Dermis blood vessel endothelial cell (primary cell): ENCODE measurements at regions not wholly inside any gene's neighbourhood (a gene's known extent, or its start where the extent isn't known, plus 50 kb on each side); places are given as distances from the start of the nearest gene placed in this dataset.
"Not testable (repeated sequence)": the region's sequence is repeated elsewhere in the genome, so short reads cannot be mapped to it uniquely, and the experiment has no call there.

Source experiments
- DNase-seq: peaks from one replicate; pipeline ENCODE4 v3.0.0; 2010

- DNase-seq, result no peak
Measured at GRCh38 chr2:207216457-207216856, 50.7 kb upstream of the KLF7 start.

- DNase-seq, result no peak
Measured at GRCh38 chr2:207217442-207217841, 51.7 kb upstream of the KLF7 start.

- DNase-seq, result no peak
Measured at GRCh38 chr2:207219081-207219630, 53.4 kb upstream of the KLF7 start.

GRCh38 chr2:207219676-207220501 is 54.1 kb upstream of the KLF7 start:
- peak; percentile 64 for DNase-seq

GRCh38 chr2:207221731-207222130 is 56.0 kb upstream of the KLF7 start:
- DNase-seq, result no peak

- peak; percentile 48 for DNase-seq
Measured at GRCh38 chr2:207223051-207223450, 57.3 kb upstream of the KLF7 start.

GRCh38 chr2:207224381-207224780 is 58.6 kb upstream of the KLF7 start:
- no peak for DNase-seq

GRCh38 chr2:207224791-207225482 is 59.2 kb upstream of the KLF7 start:
- DNase-seq, result no peak

- no peak for DNase-seq
Measured at GRCh38 chr2:207225773-207226172, 60.0 kb upstream of the KLF7 start.

- DNase-seq, result peak; percentile 62
Measured at GRCh38 chr2:207226243-207226642, 60.5 kb upstream of the KLF7 start.

GRCh38 chr2:207226671-207227061 is 60.9 kb upstream of the KLF7 start:
- no peak for DNase-seq

GRCh38 chr2:207227062-207227748 is 61.5 kb upstream of the KLF7 start:
- DNase-seq, result no peak

- no peak for DNase-seq
Measured at GRCh38 chr2:207227749-207228145, 62.0 kb upstream of the KLF7 start.

- no peak for DNase-seq
Measured at GRCh38 chr2:207228402-207228801, 62.7 kb upstream of the KLF7 start.

GRCh38 chr2:207229161-207229560 is 63.4 kb upstream of the KLF7 start:
- DNase-seq, result peak; percentile 52

GRCh38 chr2:207230261-207231105 is 64.7 kb upstream of the KLF7 start:
- DNase-seq, result peak; percentile 59

GRCh38 chr2:207231106-207231865 is 65.5 kb upstream of the KLF7 start:
- DNase-seq, result peak; percentile 74

GRCh38 chr2:207231967-207232366 is 66.2 kb upstream of the KLF7 start:
- DNase-seq, result no peak

- not testable (repeated sequence) for DNase-seq
Measured at GRCh38 chr2:207233141-207233540, 67.4 kb upstream of the KLF7 start.

GRCh38 chr2:207233731-207234130 is 68.0 kb upstream of the KLF7 start:
- DNase-seq, result no peak

- DNase-seq, result peak; percentile 45
Measured at GRCh38 chr2:207235621-207236020, 69.9 kb upstream of the KLF7 start.
